SKM-1 treated with dmso at 0.1 percent for 144 hours (cell line): ENCODE measurements at regions not wholly inside any gene's neighbourhood (a gene's known extent, or its start where the extent isn't known, plus 50 kb on each side); places are given as distances from the start of the nearest gene placed in this dataset.
"Not testable (repeated sequence)": the region's sequence is repeated elsewhere in the genome, so short reads cannot be mapped to it uniquely, and the experiment has no call there.

Source experiments
- DNase-seq: peaks from one replicate; lab custom pipeline; 2025; ENCODE audit not compliant: unreplicated experiment; lab: John Stamatoyannopoulos, UW

DNA sequence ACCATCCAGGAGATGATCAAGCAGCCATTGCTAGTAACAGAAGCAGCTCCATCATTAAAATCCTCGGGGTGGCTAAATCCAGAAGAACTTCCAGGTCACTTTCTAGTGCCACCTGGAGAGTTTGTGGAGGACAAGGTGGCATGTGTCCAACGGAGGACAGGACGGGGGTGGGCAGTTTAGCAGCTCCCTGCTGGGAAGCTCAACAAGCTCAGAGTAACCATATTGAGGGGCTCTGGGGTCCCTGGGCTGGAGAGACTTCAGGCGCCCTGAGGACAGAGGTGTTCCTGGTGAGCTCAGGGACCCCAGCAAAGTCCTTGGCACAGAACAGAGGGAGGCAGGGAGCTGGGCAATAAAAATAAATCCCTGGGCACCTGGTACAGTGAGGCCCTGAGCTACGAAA is 140.0 kb upstream of the FHL2 start:
- no peak for DNase-seq

DNA sequence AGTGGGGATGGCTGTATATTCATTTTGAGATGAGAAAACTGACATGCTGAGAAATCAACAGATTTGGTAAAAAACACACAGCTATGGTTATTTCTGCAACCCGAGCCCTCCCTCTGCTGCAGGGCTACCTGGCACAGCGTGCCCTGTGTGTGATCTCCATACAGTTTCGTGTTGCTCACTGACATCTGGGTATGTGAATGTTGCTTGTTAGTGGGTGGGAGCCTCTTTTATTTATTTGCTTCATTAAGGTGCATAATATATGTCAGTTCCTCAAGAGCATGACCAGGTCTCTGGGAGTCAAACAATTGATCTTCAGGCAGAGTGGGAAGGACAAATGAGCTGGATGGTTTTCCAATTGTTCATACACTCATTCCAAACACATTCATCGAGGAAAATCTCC is 139.1 kb upstream of the FHL2 start:
- DNase-seq, result no peak

DNA sequence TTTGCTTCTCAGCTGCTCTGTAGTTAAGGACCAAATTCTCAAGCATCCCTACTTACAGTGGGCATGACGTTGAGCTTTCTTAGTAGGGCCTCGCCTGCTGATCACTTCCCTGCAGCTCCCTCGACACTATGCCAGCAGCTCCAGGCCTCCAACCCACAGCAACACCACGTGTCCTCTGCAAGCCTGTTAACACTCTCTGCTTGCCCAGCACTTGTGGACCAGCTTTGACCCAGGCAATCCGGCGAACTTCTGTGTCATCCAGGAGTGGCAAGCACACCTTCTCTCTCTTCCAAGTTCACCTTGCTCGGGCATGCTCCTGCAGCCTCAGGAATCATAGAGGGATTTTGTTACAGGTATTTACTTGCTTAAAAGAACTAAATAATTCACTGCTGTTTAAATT is 138.6 kb upstream of the FHL2 start:
- no peak for DNase-seq

DNA sequence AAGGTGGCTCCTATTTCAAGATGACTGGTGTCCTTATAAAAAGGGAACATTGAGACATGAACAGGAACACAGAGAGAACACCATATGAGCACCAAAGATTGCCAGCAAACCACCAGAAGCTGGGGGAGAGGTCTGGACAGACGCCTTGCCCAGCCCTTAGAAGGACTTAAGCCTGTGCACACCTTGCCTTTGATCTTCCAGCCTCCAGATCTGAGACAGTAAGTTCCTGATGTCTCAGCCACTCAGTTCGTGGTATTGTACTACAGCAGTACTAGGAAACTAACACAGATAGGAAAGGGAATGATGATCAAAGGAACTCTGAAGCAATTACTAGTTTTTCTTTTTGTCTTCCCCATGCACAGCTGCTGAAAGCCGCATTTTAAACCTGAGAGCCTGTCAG is 137.3 kb upstream of the FHL2 start:
- DNase-seq, result no peak

DNA sequence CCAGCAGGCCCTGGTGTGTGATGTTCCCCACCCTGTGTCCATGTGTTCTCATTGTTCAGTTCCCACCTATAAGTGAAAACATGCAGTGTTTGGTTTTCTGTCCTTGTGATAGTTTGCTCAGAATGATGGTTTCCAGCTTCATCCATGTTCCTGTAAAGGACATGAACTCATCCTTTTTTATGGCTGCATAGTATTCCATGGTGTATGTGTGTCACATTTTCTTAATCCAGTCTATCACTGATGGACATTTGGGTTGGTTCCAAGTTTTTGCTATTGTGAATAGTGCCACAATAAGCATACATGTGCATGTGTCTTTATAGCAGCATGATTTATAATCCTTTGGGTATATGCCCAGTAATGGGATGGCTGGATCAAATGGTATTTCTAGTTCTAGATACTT is 130.4 kb upstream of the FHL2 start:
- DNase-seq, result not testable (repeated sequence)

DNA sequence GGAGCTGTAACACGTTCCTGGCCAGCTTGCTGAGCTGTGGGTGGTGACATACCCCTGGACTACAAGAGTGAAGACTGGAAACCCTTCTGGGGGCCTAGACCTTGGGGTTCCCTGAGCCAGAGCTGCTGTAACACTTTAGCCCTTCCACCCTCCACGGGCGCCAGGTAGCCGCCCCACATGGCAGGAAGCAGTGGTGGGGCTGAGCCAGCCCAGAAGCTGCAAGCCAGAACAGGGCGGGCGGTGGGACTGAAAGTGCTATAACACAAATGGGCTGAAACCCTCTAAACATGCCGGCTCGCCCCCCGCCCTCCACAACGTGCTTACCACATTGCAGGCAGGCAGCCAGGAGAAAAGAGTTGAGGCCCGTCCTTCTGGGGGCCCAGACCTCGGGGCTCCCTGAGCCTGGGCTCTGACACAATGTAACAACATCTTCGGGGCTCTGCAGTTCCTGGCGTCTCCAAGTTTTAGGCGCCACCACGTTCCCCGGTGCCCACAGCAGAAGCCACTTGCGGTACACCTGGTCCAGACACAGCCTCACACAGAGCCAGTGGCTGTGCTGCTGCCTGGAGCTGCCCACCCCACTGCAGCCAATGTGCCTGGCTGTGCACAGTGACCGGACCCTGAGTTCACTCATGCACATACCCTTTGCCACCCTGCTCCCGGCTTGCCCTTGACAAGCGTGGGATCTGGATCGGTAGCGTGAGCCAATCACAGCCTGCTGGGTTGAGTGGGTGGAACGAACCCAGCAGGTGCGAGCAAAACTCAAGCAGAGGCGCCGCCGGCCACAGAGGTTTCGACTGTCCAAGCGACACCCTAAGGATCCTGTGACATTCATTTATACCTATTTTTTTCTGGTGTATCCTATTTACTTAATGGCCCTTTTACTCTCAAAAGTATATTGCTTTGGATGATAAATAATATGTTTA is 127.4 kb upstream of the FHL2 start:
- DNase-seq, result no peak

DNA sequence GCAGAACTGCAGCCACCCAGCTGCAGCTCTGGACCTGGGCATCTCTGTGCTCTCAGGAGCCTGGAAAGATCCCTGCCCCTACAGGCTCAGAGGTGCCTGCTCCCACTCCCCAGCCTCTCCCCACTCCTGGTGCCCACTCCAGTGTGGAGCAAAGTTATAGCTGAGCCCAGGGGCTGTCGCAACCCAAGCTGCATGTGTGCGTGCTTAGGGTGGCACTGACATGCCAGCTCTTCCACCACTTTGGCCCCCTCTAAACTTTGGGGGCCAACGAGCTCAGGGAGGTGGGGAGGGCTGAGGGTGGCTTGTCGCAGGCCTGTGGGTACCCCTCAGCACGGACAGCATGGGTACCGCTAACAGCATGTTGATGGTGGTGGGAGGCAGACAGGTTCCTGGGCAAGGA is 126.3 kb upstream of the FHL2 start:
- no peak for DNase-seq

DNA sequence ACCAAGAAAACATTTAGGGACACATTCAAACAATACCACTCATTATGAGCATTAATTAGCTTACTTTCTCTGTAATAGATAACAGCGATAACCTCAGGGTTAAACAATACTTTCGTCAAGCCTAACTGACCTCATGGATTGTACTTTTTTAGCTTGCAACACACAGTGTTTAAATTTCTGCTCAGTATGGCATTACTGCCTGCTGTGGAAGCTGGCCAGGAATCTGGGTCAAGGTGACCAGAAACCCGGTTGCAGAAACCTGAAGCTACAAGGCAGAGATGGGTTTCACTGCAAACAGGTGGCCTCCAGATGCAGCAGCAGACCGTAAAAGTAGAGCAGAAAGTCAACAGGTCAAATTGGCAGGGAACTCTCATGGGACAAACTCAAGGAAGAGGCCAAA is 123.8 kb upstream of the FHL2 start:
- no peak for DNase-seq

DNA sequence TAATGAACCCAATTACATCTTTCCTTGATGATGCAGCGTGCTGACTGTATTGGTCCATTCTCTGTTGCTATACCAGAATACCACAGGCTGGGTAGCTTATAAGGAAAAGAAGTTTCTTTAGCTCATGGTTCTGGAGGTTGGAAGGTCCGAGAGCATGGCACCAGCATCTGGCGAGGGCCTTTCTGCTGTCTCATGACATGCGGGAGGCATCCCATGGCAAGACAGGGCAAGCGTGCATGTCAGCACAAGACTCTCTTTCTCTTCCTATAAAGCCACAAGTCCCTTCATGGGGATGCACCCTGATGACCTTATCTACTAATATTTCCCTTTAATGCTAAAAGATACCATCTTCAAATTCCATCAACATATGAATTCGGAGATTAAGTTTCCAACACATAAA is 122.8 kb upstream of the FHL2 start:
- no peak for DNase-seq

DNA sequence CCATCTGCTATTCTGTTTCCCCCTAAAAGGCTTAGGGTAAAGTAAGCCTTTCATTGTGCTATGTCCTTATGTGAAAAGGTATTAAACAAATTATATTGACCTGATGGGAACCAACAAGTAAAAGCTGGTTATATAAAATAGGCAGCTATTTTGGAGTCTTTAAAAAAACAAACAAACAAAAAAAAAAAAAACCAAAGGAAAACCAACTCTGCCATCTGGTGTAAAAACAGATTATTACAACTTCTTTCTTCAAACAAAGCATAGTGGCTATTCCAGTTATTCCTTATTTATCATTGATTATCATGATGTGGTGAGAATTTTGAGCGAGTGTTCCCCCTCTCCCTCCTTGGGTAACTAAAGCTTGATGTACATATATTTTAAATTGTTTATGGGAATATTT is 122.3 kb upstream of the FHL2 start:
- DNase-seq, result peak; percentile 35

DNA sequence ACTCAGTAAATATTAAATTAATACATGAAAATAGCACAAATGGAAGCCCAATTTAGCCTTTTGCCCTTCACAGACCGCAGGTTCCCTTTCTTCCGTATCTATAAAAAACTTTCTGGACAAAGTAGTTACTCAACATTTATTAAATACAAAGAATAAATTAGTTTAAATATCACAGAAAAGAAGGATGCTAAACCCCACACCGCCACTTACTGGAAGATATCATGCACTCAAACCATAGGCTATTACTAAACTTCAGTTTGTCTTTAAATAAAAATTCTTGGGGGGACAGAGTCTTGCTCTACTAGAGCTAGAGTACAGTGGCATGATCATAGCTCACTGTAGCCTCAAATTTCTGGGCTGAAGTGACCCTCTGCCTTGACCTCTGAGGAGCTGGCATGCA is 120.7 kb upstream of the FHL2 start:
- no peak for DNase-seq

DNA sequence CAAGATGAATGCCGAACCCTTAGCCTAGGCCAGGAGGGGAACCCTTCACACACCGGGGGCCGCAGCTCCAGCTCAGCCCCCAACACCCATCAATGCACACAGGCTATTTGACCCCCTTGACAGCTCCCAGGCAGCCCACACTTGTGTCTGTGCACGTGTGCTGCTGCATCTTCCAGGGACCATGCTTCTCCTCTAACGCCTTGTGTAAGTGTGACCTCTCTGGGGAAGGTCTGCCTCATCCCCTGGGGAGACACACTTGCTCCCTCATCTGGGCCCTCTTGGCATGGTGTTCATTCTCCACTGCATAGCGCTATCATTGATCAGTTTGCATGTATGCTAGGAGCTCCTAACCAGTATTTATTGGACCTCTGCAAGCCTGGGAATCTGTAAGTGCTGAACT is 120.0 kb upstream of the FHL2 start:
- DNase-seq, result no peak

DNA sequence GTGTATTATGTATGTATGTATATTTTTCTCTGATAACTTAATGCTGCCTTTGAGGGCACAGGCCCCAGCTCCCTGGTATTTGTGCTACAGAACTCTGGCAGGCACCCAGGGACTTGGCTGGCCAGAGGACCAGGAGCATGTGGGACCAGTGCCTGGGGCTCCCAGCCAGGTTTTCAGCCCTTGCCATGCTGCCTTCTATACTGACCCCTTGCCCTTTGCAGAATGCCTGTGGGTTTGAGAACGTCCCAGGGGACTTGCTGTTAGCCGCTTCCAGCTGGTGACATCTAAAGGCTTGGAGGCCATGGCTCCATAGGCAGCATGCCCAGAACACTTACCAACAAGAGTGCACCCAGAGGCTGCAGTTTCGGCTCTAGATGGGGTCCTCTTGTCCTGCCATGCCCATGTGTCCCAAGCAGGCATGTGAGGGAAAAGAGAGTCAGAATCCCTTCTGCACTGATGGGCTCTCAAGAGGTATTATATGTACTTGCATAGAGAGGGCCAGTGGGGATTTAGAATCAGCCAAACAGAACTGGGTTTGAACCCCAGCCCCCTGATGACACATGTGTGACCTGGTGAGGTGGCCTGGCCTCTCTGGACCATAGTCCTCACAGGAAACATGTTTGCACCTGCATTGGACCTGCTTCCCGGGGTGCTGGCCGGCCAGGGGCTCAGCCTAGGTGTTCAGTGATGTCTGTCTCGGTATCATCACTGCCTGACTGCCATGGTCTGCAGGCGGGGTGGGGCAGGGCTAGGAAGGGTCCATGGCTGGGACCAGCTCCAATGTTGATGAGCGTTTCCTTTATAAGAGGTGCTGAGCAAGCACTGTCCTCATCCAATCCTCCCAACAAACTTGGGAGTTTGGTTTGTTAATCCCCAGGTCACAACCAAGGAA is 119.2 kb upstream of the FHL2 start:
- no peak for DNase-seq

DNA sequence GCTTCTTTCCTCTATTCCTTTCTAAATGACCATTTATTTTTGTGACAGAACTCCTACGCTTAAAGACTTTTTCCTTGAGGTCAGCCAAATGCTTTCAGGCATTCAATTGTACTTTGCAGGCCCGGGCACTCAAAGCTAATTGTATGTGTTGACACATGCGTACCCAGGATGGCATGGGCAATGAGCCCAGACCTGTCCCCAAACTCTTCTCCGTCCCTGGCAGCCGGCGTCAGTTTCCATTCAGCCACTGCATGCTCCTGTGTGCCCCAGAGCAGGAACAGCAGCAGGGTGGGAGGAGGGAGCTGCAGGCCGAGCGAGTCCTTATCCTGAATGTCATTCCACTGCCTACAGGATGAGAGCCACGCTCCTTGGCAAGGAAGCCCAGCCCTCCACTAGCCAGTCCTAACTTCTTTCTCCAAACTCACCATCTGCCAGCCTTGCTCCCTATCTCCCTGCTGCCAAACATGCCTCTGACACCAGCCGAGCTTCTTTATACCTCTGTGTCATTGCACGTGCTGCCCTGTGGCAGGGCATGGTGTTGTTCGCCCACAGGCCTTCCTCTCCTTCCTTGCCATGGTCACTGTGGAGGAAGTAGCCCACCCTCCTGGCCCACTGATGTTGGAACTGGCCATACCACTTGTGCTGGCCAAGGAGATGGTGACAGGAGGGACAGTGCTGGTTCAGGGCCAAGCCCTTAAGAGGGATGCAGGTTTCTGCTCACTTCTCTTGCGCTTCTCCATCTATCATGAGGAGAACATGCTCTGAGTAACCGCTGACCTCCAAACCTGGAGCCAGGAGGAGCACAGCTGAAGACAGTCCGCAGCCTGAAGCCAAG is 116.9 kb upstream of the FHL2 start:
- no peak for DNase-seq

DNA sequence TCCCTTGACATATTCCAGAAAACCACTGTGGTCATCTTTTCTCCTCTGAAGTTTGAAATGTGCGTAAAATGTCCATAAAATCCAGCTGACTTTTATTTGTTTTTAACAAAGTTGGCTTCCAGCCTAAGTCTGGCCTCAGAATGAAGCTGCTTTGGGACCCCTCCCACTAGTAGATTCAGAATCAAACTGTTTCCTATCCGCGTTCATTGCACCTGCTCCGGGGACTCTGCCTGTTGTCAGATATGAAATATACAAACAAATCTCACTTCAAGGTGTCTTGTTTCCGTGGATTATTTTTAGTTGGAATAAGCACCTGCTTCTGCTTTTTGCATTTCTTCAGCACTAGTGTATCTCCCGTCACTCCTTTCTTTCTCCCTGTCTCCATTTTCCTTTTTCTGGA is 115.7 kb upstream of the FHL2 start:
- DNase-seq, result no peak

DNA sequence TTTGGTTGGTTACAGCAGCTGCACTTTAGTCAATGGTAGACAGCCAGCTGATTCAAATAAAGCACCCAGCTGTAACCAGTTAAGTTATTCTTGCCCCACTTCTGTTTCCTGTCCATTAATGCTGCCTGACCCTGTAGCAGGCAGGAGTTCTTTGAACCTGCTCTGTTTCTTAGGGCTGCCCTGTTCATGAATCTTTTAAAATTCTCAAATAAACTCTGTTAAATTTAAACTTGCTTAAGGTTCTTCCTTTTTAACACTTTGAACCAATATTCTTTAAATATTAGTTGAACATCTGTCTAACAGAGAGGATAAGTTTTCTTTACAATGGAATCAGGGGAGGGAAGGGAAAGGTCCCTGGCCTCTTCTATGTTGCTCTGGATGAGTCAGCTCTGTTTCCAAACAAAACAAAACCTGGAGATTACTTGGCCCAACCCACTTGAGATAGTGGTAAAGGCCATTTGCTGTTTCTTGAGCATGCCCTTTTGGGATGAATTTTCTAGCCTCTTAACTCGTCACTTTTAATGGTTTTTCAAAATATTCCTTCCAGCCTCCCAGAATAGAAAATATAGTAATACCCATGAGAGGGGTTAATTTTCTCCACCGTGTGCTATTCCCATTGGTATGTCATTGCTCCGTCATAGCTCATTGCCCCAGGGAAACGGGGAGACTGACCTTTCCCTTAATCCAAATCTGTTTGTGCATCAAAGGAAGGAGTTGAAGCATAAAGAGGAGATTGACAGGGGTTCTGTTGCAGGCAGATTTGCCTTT is 112.1 kb upstream of the FHL2 start:
- DNase-seq, result no peak

DNA sequence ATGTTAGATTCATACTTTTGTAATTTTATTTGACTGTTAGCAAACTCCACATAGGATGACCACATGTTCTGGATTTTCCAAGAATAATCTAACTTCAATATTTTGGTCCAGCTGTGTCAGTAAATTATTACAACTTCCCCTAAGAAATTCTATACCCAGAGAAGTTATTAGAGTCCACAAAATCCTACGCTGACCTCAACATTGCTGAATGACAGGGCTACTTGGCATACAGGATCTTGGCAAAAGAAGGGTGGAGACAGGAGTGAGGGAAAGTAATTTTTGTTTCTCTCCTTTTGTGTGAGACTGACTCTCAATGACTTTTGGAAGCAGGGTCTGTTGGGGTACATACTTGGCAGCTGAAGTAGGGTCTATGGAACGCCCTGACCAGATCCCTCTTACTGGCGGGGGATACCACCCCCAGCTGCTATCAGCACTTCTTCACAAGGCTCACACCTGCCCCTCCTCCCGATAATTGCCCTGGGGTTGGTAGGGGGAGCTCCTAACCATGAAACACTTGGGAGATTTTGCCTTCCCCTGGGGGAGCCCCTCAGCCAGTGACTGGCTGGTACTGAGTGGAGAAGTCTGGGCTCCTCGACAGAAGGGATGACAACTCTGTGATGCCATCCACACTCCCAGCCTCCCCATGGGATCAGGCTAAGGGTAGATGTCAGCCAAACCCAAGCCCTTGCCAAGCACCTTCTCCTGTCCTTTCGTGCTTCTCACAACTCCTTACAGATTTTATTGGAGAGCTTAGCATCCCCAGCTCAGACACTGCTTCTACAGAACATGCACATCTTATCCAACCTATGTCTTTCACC is 110.6 kb upstream of the FHL2 start:
- DNase-seq, result no peak

DNA sequence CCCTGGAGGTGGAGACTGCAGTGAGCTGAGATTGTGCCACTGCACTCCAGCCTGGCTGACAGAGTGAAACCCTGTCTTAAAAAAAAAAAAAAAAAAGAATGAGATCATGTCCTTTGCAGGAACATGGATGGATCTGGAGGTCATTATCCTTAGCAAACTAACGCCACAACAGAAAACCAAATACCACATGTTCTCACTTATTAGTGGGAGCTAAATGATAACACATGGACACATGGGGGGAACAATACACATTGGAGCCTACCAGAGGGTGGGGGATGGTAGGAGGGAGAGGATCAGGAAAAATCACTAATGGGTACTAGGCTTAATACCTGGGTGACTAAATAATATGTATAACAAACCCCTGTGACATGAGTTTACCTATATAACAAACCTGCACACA is 108.0 kb upstream of the FHL2 start:
- DNase-seq, result not testable (repeated sequence)

DNA sequence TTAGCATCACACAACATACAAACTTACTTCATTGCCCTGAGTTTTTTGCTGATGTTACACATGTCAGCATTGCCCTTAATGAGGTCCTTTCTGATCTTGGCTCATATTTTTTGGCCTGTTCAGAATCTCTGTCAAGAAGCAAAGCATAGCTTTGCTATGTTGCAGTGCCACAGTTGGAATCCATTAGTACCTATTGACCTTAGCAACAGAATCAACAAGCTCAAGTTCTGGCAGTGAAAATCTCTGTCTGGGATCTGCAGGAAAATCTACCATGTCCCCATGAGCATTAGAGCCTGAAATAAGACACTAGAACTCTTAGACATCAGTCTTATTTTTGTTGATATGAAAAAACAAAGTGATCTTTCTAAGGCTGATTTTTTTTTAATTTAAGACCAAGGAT is 105.6 kb upstream of the FHL2 start:
- DNase-seq, result no peak
